ENCODE measurements at regions not wholly inside any gene's neighbourhood (a gene's known extent, or its start where the extent isn't known, plus 50 kb on each side); places are given as distances from the start of the nearest gene placed in this dataset.

DNA sequence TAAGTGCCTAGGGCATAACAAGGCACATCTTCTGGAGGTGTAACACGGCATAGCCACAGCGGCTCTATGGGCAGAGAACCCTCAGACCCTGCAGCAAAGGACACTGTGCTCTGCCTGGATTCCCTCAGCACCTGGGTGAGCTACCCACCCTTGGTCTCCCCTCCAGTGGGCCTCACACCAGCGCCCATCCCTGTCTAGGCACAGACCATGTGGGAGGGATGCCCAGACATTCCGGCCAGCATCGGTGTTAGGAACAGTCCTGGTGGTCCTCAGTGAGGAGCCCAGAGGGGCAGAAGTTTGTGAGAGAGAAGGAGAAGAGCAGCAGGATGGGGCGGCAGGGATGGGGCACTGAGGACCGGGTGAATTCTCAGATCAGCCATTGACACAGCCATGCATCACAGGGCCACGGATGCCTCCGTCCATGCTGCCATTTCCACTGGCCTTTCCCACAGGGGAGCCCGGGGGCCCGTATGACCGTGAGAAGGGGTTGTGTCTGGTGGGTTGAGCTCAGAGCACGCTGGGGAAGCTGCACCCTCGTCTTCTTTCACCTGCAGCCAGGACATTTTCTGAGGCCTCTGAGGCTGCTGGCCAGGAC is 282.7 kb upstream of the SFSWAP start:
- TF ChIP-seq, protein P1, sequence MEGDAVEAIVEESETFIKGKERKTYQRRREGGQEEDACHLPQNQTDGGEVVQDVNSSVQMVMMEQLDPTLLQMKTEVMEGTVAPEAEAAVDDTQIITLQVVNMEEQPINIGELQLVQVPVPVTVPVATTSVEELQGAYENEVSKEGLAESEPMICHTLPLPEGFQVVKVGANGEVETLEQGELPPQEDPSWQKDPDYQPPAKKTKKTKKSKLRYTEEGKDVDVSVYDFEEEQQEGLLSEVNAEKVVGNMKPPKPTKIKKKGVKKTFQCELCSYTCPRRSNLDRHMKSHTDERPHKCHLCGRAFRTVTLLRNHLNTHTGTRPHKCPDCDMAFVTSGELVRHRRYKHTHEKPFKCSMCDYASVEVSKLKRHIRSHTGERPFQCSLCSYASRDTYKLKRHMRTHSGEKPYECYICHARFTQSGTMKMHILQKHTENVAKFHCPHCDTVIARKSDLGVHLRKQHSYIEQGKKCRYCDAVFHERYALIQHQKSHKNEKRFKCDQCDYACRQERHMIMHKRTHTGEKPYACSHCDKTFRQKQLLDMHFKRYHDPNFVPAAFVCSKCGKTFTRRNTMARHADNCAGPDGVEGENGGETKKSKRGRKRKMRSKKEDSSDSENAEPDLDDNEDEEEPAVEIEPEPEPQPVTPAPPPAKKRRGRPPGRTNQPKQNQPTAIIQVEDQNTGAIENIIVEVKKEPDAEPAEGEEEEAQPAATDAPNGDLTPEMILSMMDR (IDR thresholded peaks at IDR 0.05 in 2 of 3, conservative IDR thresholded peaks at IDR 0.05 in 1 of 3; ENCODE audit: insufficient read depth in 2 of 3, low read depth in 1 of 3, low read length in 3 of 3), result no peak
- TF ChIP-seq ZNF583 (CRISPR knock-in tag; IDR thresholded peaks at IDR 0.05) (no peak), EP300 (IDR thresholded peaks at IDR 0.05; ENCODE audit: low read length) (no peak)
